Activated CD8-positive, alpha-beta T cell treated with anti-CD3 and anti-CD28 coated beads for 36 hours (primary cell): ENCODE measurements at regions not wholly inside any gene's neighbourhood (a gene's known extent, or its start where the extent isn't known, plus 50 kb on each side); places are given as distances from the start of the nearest gene placed in this dataset.

ENCODE experiments used
- ATAC-seq: fragments of 200-7000 bp; cut with Tn5 transposase; one replicate; pipeline ENCODE4 v1.10.0; 2021; ENCODE audit warnings: mild to moderate bottlenecking, moderate library complexity
- CTCF ChIA-PET: fragments of 350-600 bp; sonication (Branson Sonifier 250); formaldehyde crosslinking; loops from one replicate; lab custom pipeline; 2021; ENCODE audit warnings: antibody characterized with exemption; lab: Charles Lee
- POLR2A ChIA-PET: fragments of 350-600 bp; sonication (Branson Sonifier 250); formaldehyde crosslinking; loops from one replicate; lab custom pipeline; 2021; ENCODE audit warnings: antibody characterized with exemption; lab: Charles Lee
- DNase-seq: peaks from one replicate; pipeline ENCODE4 v3.0.0-alpha.2; 2020
- H3K27ac Mint-ChIP-seq: one replicate; pipeline ENCODE4 v1.8.0; 2021; ENCODE audit warnings: mild to moderate bottlenecking, mixed read lengths
- H3K27me3 Mint-ChIP-seq: one replicate; pipeline ENCODE4 v1.8.0; 2021; ENCODE audit warnings: mixed read lengths
- H3K36me3 Mint-ChIP-seq: one replicate; pipeline ENCODE4 v1.8.0; 2021; ENCODE audit warnings: low read depth, mixed read lengths
- H3K4me1 Mint-ChIP-seq: one replicate; pipeline ENCODE4 v1.8.0; 2021; ENCODE audit warnings: low read depth, mixed read lengths
- H3K4me3 Mint-ChIP-seq: one replicate; pipeline ENCODE4 v1.8.0; 2021; ENCODE audit warnings: mild to moderate bottlenecking, moderate library complexity, mixed read lengths
- H3K9me3 Mint-ChIP-seq: one replicate; pipeline ENCODE4 v1.8.0; 2021; ENCODE audit warnings: mixed read lengths
- CTCF ChIP-seq: fragments of 200-600 bp; IDR thresholded peaks from one replicate; pipeline ENCODE4 v1.8.0; 2022; ENCODE audit warnings: antibody characterized with exemption, mild to moderate bottlenecking
- intact Hi-C: fragments of 100-400 bp; cut with micrococcal nuclease; formaldehyde crosslinking; loops from one replicate; pipeline ENCODE4 v1.10.0; 2022

GRCh38 chr15:56532721-56533460 lies 68.0 kb upstream of the MNS1 start:
- Mint-ChIP-seq H3K4me3 (no peak overlapping the region), H3K4me1 (peaks cover 6% of the 10 kb centered on the region), H3K9me3 (no peaks in the 10 kb centered on the region), H3K36me3 (no peaks in the 10 kb centered on the region), H3K27ac (no peak overlapping the region), H3K27me3 (no peaks in the 10 kb centered on the region)
- ChIA-PET CTCF (interaction anchor here (1.2 to 2.4 kb wide), 2 partner anchors 42 to 289 kb away, joined by 3 to 13 read pairs; no protein-coding TSS in a partner anchor), POLR2A (no interaction called here)
- intact Hi-C loops, result no loop called here
- DNase-seq (no peak), ATAC-seq (no peak)
- no peak for TF ChIP-seq CTCF

GRCh38 chr15:56530157-56530556 lies 65.2 kb upstream of the MNS1 start:
- no peak overlapping the region for H3K4me3 Mint-ChIP-seq
- ChIA-PET CTCF (no interaction called here), POLR2A (no interaction called here)
- no peak overlapping the region for H3K27ac Mint-ChIP-seq
- no peaks in the 10 kb centered on the region for H3K36me3 Mint-ChIP-seq
- H3K9me3 Mint-ChIP-seq, result no peaks in the 10 kb centered on the region
- no peaks in the 10 kb centered on the region for H3K27me3 Mint-ChIP-seq
- DNase-seq (no peak), ATAC-seq (no peak)
- intact Hi-C loops, result no loop called here
- no peaks in the 10 kb centered on the region for H3K4me1 Mint-ChIP-seq
- no peak for TF ChIP-seq CTCF

GRCh38 chr15:56528136-56528535 lies 63.2 kb upstream of the MNS1 start:
- intact Hi-C loops, result no loop called here
- no peak for DNase-seq
- no peak for TF ChIP-seq CTCF
- H3K27me3 Mint-ChIP-seq, result no peaks in the 10 kb centered on the region
- CTCF ChIA-PET, result no interaction called here
- no peak for ATAC-seq
- no peak overlapping the region for H3K4me3 Mint-ChIP-seq
- H3K36me3 Mint-ChIP-seq, result no peaks in the 10 kb centered on the region
- no peaks in the 10 kb centered on the region for H3K4me1 Mint-ChIP-seq
- no peak overlapping the region for H3K27ac Mint-ChIP-seq
- POLR2A ChIA-PET, result interaction anchor here (0.9 kb wide), 1 partner anchor 11 kb away, joined by 3 read pairs; no protein-coding TSS in a partner anchor
- no peaks in the 10 kb centered on the region for H3K9me3 Mint-ChIP-seq

- Mint-ChIP-seq H3K27me3 (peaks cover 9% of the 10 kb centered on the region), H3K4me1 (no peaks in the 10 kb centered on the region), H3K36me3 (peaks cover 1% of the 10 kb centered on the region), H3K9me3 (peaks cover 1% of the 10 kb centered on the region), H3K27ac (no peak overlapping the region), H3K4me3 (no peak overlapping the region)
- ATAC-seq, result no peak
- no peak for DNase-seq
- TF ChIP-seq CTCF, result no peak
- ChIA-PET POLR2A (no interaction called here), CTCF (no interaction called here)
- intact Hi-C loops, result no loop called here
Observed at GRCh38 chr15:56524915-56525314, 60.0 kb upstream of the MNS1 start.

GRCh38 chr15:56523521-56523920 lies 58.6 kb upstream of the MNS1 start:
- no peak overlapping the region for H3K4me3 Mint-ChIP-seq
- DNase-seq (no peak), ATAC-seq (no peak)
- H3K9me3 Mint-ChIP-seq, result peaks cover 1% of the 10 kb centered on the region
- H3K4me1 Mint-ChIP-seq, result no peaks in the 10 kb centered on the region
- CTCF ChIA-PET, result no interaction called here
- peaks cover 1% of the 10 kb centered on the region for H3K36me3 Mint-ChIP-seq
- TF ChIP-seq CTCF, result no peak
- H3K27ac Mint-ChIP-seq, result no peak overlapping the region
- intact Hi-C loops, result no loop called here
- peaks cover 9% of the 10 kb centered on the region for H3K27me3 Mint-ChIP-seq
- POLR2A ChIA-PET, result no interaction called here
